ENCODE measurements at regions not wholly inside any gene's neighbourhood (a gene's known extent, or its start where the extent isn't known, plus 50 kb on each side); places are given as distances from the start of the nearest gene placed in this dataset.
"Not testable (repeated sequence)": the region's sequence is repeated elsewhere in the genome, so short reads cannot be mapped to it uniquely, and the experiment has no call there.

GRCh38 chrX:40866893-40867292 is 131.6 kb upstream of the MED14 start:
- Histone ChIP-seq H3K4me1 (peaks cover 0 to 5% (median 0%) of the 10 kb centered on the region in 4 donors), H3K4me3 (no peak overlapping the region), H3K36me3 (no peaks in the 10 kb centered on the region), H3K9me3 (peaks cover 0 to 25% (median 10%) of the 10 kb centered on the region in 4 donors), H3K27me3 (peaks cover 0 to 6% (median 0%) of the 10 kb centered on the region in 3 donors), H3K27ac (peak overlapping the region in 1 of 5 donors; percentile 15)
- intact Hi-C loops (cut with DNase I; ENCODE audit: low total_unique reads) = no loop called here
- DNase-seq = peak in 1 of 2 donors; percentile 26
- TF ChIP-seq EP300 (IDR thresholded peaks at IDR 0.05) = no peak
- WGBS, 5 donors = 41 to 69% (median 61%) methylated on average over 2 of the region's 2 CpGs

- intact Hi-C loops (cut with DNase I; ENCODE audit: low total_unique reads) = no loop called here
- peak in 1 of 2 donors; percentile 33 for DNase-seq
- peaks cover 0 to 5% (median 0%) of the 10 kb centered on the region in 4 donors for H3K4me1 ChIP-seq
- peaks cover 0 to 20% (median 8%) of the 10 kb centered on the region in 4 donors for H3K9me3 ChIP-seq
- H3K36me3 ChIP-seq = no peaks in the 10 kb centered on the region
- no peak overlapping the region for H3K4me3 ChIP-seq
- no peak for TF ChIP-seq POLR2AphosphoS5 (IDR thresholded peaks at IDR 0.05)
- no peak for TF ChIP-seq POLR2A (IDR thresholded peaks at IDR 0.05)
- TF ChIP-seq, protein P1, sequence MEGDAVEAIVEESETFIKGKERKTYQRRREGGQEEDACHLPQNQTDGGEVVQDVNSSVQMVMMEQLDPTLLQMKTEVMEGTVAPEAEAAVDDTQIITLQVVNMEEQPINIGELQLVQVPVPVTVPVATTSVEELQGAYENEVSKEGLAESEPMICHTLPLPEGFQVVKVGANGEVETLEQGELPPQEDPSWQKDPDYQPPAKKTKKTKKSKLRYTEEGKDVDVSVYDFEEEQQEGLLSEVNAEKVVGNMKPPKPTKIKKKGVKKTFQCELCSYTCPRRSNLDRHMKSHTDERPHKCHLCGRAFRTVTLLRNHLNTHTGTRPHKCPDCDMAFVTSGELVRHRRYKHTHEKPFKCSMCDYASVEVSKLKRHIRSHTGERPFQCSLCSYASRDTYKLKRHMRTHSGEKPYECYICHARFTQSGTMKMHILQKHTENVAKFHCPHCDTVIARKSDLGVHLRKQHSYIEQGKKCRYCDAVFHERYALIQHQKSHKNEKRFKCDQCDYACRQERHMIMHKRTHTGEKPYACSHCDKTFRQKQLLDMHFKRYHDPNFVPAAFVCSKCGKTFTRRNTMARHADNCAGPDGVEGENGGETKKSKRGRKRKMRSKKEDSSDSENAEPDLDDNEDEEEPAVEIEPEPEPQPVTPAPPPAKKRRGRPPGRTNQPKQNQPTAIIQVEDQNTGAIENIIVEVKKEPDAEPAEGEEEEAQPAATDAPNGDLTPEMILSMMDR (IDR thresholded peaks at IDR 0.05) = no peak
- TF ChIP-seq EP300 (IDR thresholded peaks at IDR 0.05) = no peak
- peaks cover 0 to 8% (median 0%) of the 10 kb centered on the region in 3 donors for H3K27me3 ChIP-seq
- peak overlapping the region in 1 of 5 donors; percentile 15 for H3K27ac ChIP-seq
- WGBS, 5 donors = 0 to 42% (median 5%) methylated on average over 1 of the region's 1 CpG
These were observed 132.0 kb upstream of the MED14 start for GRCh38 chrX:40867352-40867751.

DNA sequence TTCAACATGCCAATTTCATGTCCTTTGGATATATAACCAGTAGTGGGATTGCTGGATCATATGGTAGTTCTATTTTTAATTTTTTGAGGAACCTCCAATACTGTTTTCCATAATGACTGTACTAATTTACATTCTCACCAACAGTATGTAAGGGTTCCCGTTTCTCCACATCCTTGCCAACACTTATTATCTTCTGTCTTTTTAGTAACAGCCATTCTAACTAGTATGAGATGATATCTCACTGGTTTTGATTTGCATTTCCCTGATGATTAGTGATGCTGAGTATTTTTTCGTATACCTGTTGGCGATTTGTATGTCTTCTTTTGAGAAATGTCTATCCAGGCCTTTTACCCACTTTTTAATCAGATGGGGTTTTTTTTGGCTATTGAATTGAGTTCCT is 133.5 kb upstream of the MED14 start:
- H3K36me3 ChIP-seq = no peaks in the 10 kb centered on the region
- 91 to 97% (median 94%) methylated on average over 3 of the region's 3 CpGs for WGBS, 5 donors
- TF ChIP-seq EP300 (IDR thresholded peaks at IDR 0.05) (no peak), POLR2AphosphoS5 (IDR thresholded peaks at IDR 0.05) (no peak), POLR2A (IDR thresholded peaks at IDR 0.05) (no peak)
- TF ChIP-seq, protein P1 (IDR thresholded peaks at IDR 0.05) = no peak
- no peak overlapping the region for H3K4me3 ChIP-seq
- intact Hi-C loops (cut with DNase I; ENCODE audit: low total_unique reads) = no loop called here
- H3K9me3 ChIP-seq = peaks cover 0 to 12% (median 5%) of the 10 kb centered on the region in 4 donors
- peaks cover 0 to 5% (median 0%) of the 10 kb centered on the region in 4 donors for H3K4me1 ChIP-seq
- H3K27ac ChIP-seq = no peak overlapping the region
- peaks cover 0 to 8% (median 0%) of the 10 kb centered on the region in 3 donors for H3K27me3 ChIP-seq
- no peak for DNase-seq

GRCh38 chrX:40870982-40871381 is 135.6 kb upstream of the MED14 start:
- 88 to 97% (median 94%) methylated on average over 1 of the region's 1 CpG for WGBS, 5 donors
- not testable (repeated sequence) for H3K4me1 ChIP-seq, H3K36me3 ChIP-seq, DNase-seq, H3K27ac ChIP-seq, H3K4me3 ChIP-seq, H3K27me3 ChIP-seq
- intact Hi-C loops (cut with DNase I; ENCODE audit: low total_unique reads) = loop anchor here (10.0 kb wide), 1 partner anchor 244 kb away; no protein-coding TSS in a partner anchor
- peaks cover 0 to 12% (median 5%) of the 10 kb centered on the region in 4 donors for H3K9me3 ChIP-seq

DNA sequence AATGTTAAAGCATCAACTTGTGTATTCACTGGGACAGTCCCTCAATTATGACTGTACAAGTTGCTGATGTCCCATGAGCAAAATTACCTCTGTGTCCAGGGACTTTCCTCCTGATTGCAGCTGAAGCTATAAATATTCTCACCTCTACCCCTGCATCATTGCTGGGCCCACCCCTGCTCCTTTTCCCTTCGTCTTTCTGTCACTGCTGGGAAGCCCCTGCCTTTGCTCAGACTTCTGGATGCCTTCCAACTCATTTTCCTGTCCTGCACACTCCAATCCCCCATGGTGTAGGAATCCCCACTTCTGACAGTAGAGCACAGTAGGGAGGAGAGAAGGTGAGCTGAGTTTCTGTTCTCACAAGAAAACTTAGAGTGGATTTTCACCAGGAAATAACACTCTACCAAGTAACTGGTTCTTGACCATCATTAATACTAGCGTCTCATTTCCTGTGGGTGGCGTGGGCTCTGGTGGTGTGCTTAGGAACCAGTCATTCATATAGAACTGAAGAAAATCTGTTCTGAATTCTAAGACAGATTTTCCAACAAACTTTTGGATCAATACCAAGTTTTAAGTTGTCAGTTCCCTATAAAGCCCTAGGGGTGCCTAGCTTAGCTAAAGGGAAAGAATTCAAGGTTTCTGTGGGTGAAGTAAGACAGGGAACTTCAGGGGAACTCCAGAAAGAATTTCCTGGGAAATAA is 136.2 kb upstream of the MED14 start:
- Histone ChIP-seq H3K27ac (peak overlapping the region in 1 of 5 donors; percentile 8), H3K27me3 (peaks cover 0 to 8% (median 0%) of the 10 kb centered on the region in 3 donors), H3K9me3 (peaks cover 0 to 12% (median 5%) of the 10 kb centered on the region in 4 donors), H3K4me1 (peaks cover 0 to 5% (median 0%) of the 10 kb centered on the region in 4 donors), H3K36me3 (no peaks in the 10 kb centered on the region), H3K4me3 (no peak overlapping the region)
- DNase-seq = peak in 1 of 2 donors; percentile 50
- intact Hi-C loops (cut with DNase I; ENCODE audit: low total_unique reads) = loop anchor here (10.0 kb wide), 1 partner anchor 243 kb away; no protein-coding TSS in a partner anchor
- no peak for TF ChIP-seq POLR2A (IDR thresholded peaks at IDR 0.05)
- no peak for TF ChIP-seq EP300 (IDR thresholded peaks at IDR 0.05)
- TF ChIP-seq, protein P1 (IDR thresholded peaks at IDR 0.05) = no peak
- TF ChIP-seq POLR2AphosphoS5 (IDR thresholded peaks at IDR 0.05) = no peak
- WGBS, 5 donors = 26 to 58% (median 51%) methylated on average over 3 of the region's 3 CpGs
